22Rv1 (cell line): ENCODE measurements at regions not wholly inside any gene's neighbourhood (a gene's known extent, or its start where the extent isn't known, plus 50 kb on each side); places are given as distances from the start of the nearest gene placed in this dataset.

Source experiments
- H3K27ac ChIP-seq: fragments of 450-650 bp; 2 replicates; pipeline ENCODE4 v1.5.1; 2017
- CTCF ChIP-seq: fragments of 450-650 bp; IDR thresholded peaks from 2 replicates; pipeline ENCODE4 v1.5.1; 2017; ENCODE audit warnings: mild to moderate bottlenecking
- ZFX ChIP-seq: fragments of 450-650 bp; IDR thresholded peaks from 2 replicates; pipeline ENCODE4 v1.6.1; 2017; ENCODE audit warnings: antibody characterized with exemption, borderline replicate concordance

GRCh38 chr9:73845539-73845938, 651.6 kb upstream of the RORB start:
- no peak overlapping the region for H3K27ac ChIP-seq
- TF ChIP-seq ZFX: no peak
- no peak for TF ChIP-seq CTCF

- no peak for TF ChIP-seq ZFX
- no peak for TF ChIP-seq CTCF
- H3K27ac ChIP-seq: no peak overlapping the region
Observed at GRCh38 chr9:73845954-73846690, 651.0 kb upstream of the RORB start.

GRCh38 chr9:73847536-73847935, 649.6 kb upstream of the RORB start:
- TF ChIP-seq CTCF (no peak), ZFX (no peak)
- no peak overlapping the region for H3K27ac ChIP-seq

- TF ChIP-seq ZFX (no peak), CTCF (no peak)
- H3K27ac ChIP-seq: no peak overlapping the region
Observed at GRCh38 chr9:73853549-73853948, 643.6 kb upstream of the RORB start.

GRCh38 chr9:73855206-73855605, 641.9 kb upstream of the RORB start:
- TF ChIP-seq ZFX: no peak
- H3K27ac ChIP-seq: no peak overlapping the region

- no peak overlapping the region for H3K27ac ChIP-seq
- TF ChIP-seq CTCF: no peak
- no peak for TF ChIP-seq ZFX
Observed at GRCh38 chr9:73863924-73864323, 633.2 kb upstream of the RORB start.

- H3K27ac ChIP-seq: no peak overlapping the region
- TF ChIP-seq CTCF: no peak
- TF ChIP-seq ZFX: no peak
Observed at GRCh38 chr9:73866451-73866850, 630.7 kb upstream of the RORB start.

GRCh38 chr9:73869264-73869663, 627.9 kb upstream of the RORB start:
- TF ChIP-seq ZFX (no peak), CTCF (no peak)
- H3K27ac ChIP-seq: no peak overlapping the region
